HG03025 (cell line): ENCODE measurements at regions not wholly inside any gene's neighbourhood (a gene's known extent, or its start where the extent isn't known, plus 50 kb on each side); places are given as distances from the start of the nearest gene placed in this dataset.
"Not testable (repeated sequence)": the region's sequence is repeated elsewhere in the genome, so short reads cannot be mapped to it uniquely, and the experiment has no call there.

Source experiments
- ATAC-seq: cut with Tn5 transposase; IDR thresholded peaks from one replicate; pipeline ENCODE4 v1.9.1; 2021; ENCODE audit warnings: mild to moderate bottlenecking, moderate library complexity; ENCODE audit not compliant: unreplicated experiment, low FRiP score

GRCh38 chr4:66357316-66357715, 687.0 kb upstream of the EPHA5 start:
- no peak for ATAC-seq

- no peak for ATAC-seq
Measured at GRCh38 chr4:66355328-66355727, 685.0 kb upstream of the EPHA5 start.

GRCh38 chr4:66351761-66352160, 681.5 kb upstream of the EPHA5 start:
- ATAC-seq, result no peak

- ATAC-seq, result no peak
Measured at GRCh38 chr4:66340286-66340893, 670.1 kb upstream of the EPHA5 start.

- ATAC-seq, result no peak
Measured at GRCh38 chr4:66339007-66339406, 668.7 kb upstream of the EPHA5 start.

GRCh38 chr4:66331761-66332160, 661.5 kb upstream of the EPHA5 start:
- no peak for ATAC-seq

- ATAC-seq, result no peak
Measured at GRCh38 chr4:66330125-66330524, 659.8 kb upstream of the EPHA5 start.

GRCh38 chr4:66328803-66329574, 658.7 kb upstream of the EPHA5 start:
- no peak for ATAC-seq

GRCh38 chr4:66307641-66308438, 637.6 kb upstream of the EPHA5 start:
- no peak for ATAC-seq

- no peak for ATAC-seq
Measured at GRCh38 chr4:66300336-66300934, 630.1 kb upstream of the EPHA5 start.

GRCh38 chr4:66298569-66298968, 628.3 kb upstream of the EPHA5 start:
- ATAC-seq, result no peak

- no peak for ATAC-seq
Measured at GRCh38 chr4:66297703-66298102, 627.4 kb upstream of the EPHA5 start.

- ATAC-seq, result no peak
Measured at GRCh38 chr4:66294638-66295037, 624.3 kb upstream of the EPHA5 start.

- no peak for ATAC-seq
Measured at GRCh38 chr4:66284991-66285451, 614.7 kb upstream of the EPHA5 start.

GRCh38 chr4:66279084-66279483, 608.8 kb upstream of the EPHA5 start:
- no peak for ATAC-seq

- ATAC-seq, result no peak
Measured at GRCh38 chr4:66275411-66276038, 605.2 kb upstream of the EPHA5 start.

- no peak for ATAC-seq
Measured at GRCh38 chr4:66273110-66273509, 602.8 kb upstream of the EPHA5 start.

GRCh38 chr4:66270356-66270755, 600.1 kb upstream of the EPHA5 start:
- not testable (repeated sequence) for ATAC-seq

GRCh38 chr4:66266554-66266953, 596.3 kb upstream of the EPHA5 start:
- not testable (repeated sequence) for ATAC-seq

GRCh38 chr4:66266035-66266434, 595.7 kb upstream of the EPHA5 start:
- ATAC-seq, result no peak
